ENCODE measurements at regions not wholly inside any gene's neighbourhood (a gene's known extent, or its start where the extent isn't known, plus 50 kb on each side); places are given as distances from the start of the nearest gene placed in this dataset.
"Not testable (repeated sequence)": the region's sequence is repeated elsewhere in the genome, so short reads cannot be mapped to it uniquely, and the experiment has no call there.

GRCh38 chr9:134566196-134566847, 75.3 kb upstream of the COL5A1 start:
- no peak overlapping the region for H3K27ac ChIP-seq (ENCODE audit: low read length)
- peaks cover 0 to 19% of the 10 kb centered on the region in 2 donors for H3K9me3 ChIP-seq (ENCODE audit: control insufficient read depth in 1 of 2, low read length in 2 of 2)
- H3K4me1 ChIP-seq (ENCODE audit: control insufficient read depth in 1 of 2, insufficient read depth in 2 of 2, low read length in 2 of 2): no peaks in the 10 kb centered on the region
- H3K4me3 ChIP-seq (ENCODE audit: low read depth in 1 of 2, low read length in 2 of 2): no peak overlapping the region
- no peaks in the 10 kb centered on the region for H3K36me3 ChIP-seq (ENCODE audit: control insufficient read depth in 1 of 2, insufficient read depth in 2 of 2, low read length in 2 of 2)
- no peaks in the 10 kb centered on the region for H3K27me3 ChIP-seq (ENCODE audit: low read depth, low read length)

- no peaks in the 10 kb centered on the region for H3K4me1 ChIP-seq (ENCODE audit: control insufficient read depth in 1 of 2, insufficient read depth in 2 of 2, low read length in 2 of 2)
- no peak overlapping the region for H3K27ac ChIP-seq (ENCODE audit: low read length)
- no peaks in the 10 kb centered on the region for H3K27me3 ChIP-seq (ENCODE audit: low read depth, low read length)
- H3K4me3 ChIP-seq (ENCODE audit: low read depth in 1 of 2, low read length in 2 of 2): no peak overlapping the region
- H3K36me3 ChIP-seq (ENCODE audit: control insufficient read depth in 1 of 2, insufficient read depth in 2 of 2, low read length in 2 of 2): no peaks in the 10 kb centered on the region
- H3K9me3 ChIP-seq (ENCODE audit: control insufficient read depth in 1 of 2, low read length in 2 of 2): peaks cover 0 to 19% of the 10 kb centered on the region in 2 donors
Observed at GRCh38 chr9:134566936-134567335, 74.7 kb upstream of the COL5A1 start.

- H3K36me3 ChIP-seq (ENCODE audit: control insufficient read depth in 1 of 2, insufficient read depth in 2 of 2, low read length in 2 of 2): no peaks in the 10 kb centered on the region
- H3K27ac ChIP-seq (ENCODE audit: low read length): no peak overlapping the region
- H3K27me3 ChIP-seq (ENCODE audit: low read depth, low read length): no peaks in the 10 kb centered on the region
- no peak overlapping the region for H3K4me3 ChIP-seq (ENCODE audit: low read depth in 1 of 2, low read length in 2 of 2)
- H3K4me1 ChIP-seq (ENCODE audit: control insufficient read depth in 1 of 2, insufficient read depth in 2 of 2, low read length in 2 of 2): no peaks in the 10 kb centered on the region
- H3K9me3 ChIP-seq (ENCODE audit: control insufficient read depth in 1 of 2, low read length in 2 of 2): peaks cover 0 to 19% of the 10 kb centered on the region in 2 donors
Observed at GRCh38 chr9:134568116-134568515, 73.5 kb upstream of the COL5A1 start.

- Histone ChIP-seq H3K27ac (ENCODE audit: low read length) (no peak overlapping the region), H3K36me3 (ENCODE audit: control insufficient read depth in 1 of 2, insufficient read depth in 2 of 2, low read length in 2 of 2) (no peaks in the 10 kb centered on the region), H3K4me3 (ENCODE audit: low read depth in 1 of 2, low read length in 2 of 2) (no peak overlapping the region), H3K4me1 (ENCODE audit: control insufficient read depth in 1 of 2, insufficient read depth in 2 of 2, low read length in 2 of 2) (no peaks in the 10 kb centered on the region), H3K27me3 (ENCODE audit: low read depth, low read length) (no peaks in the 10 kb centered on the region), H3K9me3 (ENCODE audit: control insufficient read depth in 1 of 2, low read length in 2 of 2) (peaks cover 0 to 17% of the 10 kb centered on the region in 2 donors)
Observed at GRCh38 chr9:134568811-134569210, 72.8 kb upstream of the COL5A1 start.

GRCh38 chr9:134569626-134570025, 72.0 kb upstream of the COL5A1 start:
- H3K4me3 ChIP-seq (ENCODE audit: low read depth in 1 of 2, low read length in 2 of 2): no peak overlapping the region
- no peak overlapping the region for H3K27ac ChIP-seq (ENCODE audit: low read length)
- H3K36me3 ChIP-seq (ENCODE audit: control insufficient read depth in 1 of 2, insufficient read depth in 2 of 2, low read length in 2 of 2): no peaks in the 10 kb centered on the region
- H3K27me3 ChIP-seq (ENCODE audit: low read depth, low read length): no peaks in the 10 kb centered on the region
- H3K4me1 ChIP-seq (ENCODE audit: control insufficient read depth in 1 of 2, insufficient read depth in 2 of 2, low read length in 2 of 2): no peaks in the 10 kb centered on the region
- peaks cover 0 to 17% of the 10 kb centered on the region in 2 donors for H3K9me3 ChIP-seq (ENCODE audit: control insufficient read depth in 1 of 2, low read length in 2 of 2)

GRCh38 chr9:134570151-134570621, 71.4 kb upstream of the COL5A1 start:
- no peak overlapping the region for H3K4me3 ChIP-seq (ENCODE audit: low read depth in 1 of 2, low read length in 2 of 2)

GRCh38 chr9:134570711-134571325, 70.8 kb upstream of the COL5A1 start:
- Histone ChIP-seq H3K27ac (ENCODE audit: low read length) (no peak overlapping the region), H3K4me3 (ENCODE audit: low read depth in 1 of 2, low read length in 2 of 2) (no peak overlapping the region), H3K9me3 (ENCODE audit: control insufficient read depth in 1 of 2, low read length in 2 of 2) (peaks cover 0 to 13% of the 10 kb centered on the region in 2 donors), H3K36me3 (ENCODE audit: control insufficient read depth in 1 of 2, insufficient read depth in 2 of 2, low read length in 2 of 2) (no peaks in the 10 kb centered on the region), H3K4me1 (ENCODE audit: control insufficient read depth in 1 of 2, insufficient read depth in 2 of 2, low read length in 2 of 2) (no peaks in the 10 kb centered on the region), H3K27me3 (ENCODE audit: low read depth, low read length) (no peaks in the 10 kb centered on the region)

More at GRCh38 chr9:134570151-134570621, 71.4 kb upstream of the COL5A1 start:
- Histone ChIP-seq H3K36me3 (ENCODE audit: control insufficient read depth in 1 of 2, insufficient read depth in 2 of 2, low read length in 2 of 2) (no peaks in the 10 kb centered on the region), H3K27me3 (ENCODE audit: low read depth, low read length) (no peaks in the 10 kb centered on the region), H3K9me3 (ENCODE audit: control insufficient read depth in 1 of 2, low read length in 2 of 2) (peaks cover 0 to 17% of the 10 kb centered on the region in 2 donors), H3K4me1 (ENCODE audit: control insufficient read depth in 1 of 2, insufficient read depth in 2 of 2, low read length in 2 of 2) (no peaks in the 10 kb centered on the region), H3K27ac (ENCODE audit: low read length) (no peak overlapping the region)

- no peaks in the 10 kb centered on the region for H3K4me1 ChIP-seq (ENCODE audit: control insufficient read depth in 1 of 2, insufficient read depth in 2 of 2, low read length in 2 of 2)
Observed at GRCh38 chr9:134571326-134571931, 70.2 kb upstream of the COL5A1 start.

GRCh38 chr9:134571946-134572917, 69.4 kb upstream of the COL5A1 start:
- H3K4me1 ChIP-seq (ENCODE audit: control insufficient read depth in 1 of 2, insufficient read depth in 2 of 2, low read length in 2 of 2): no peaks in the 10 kb centered on the region
- H3K4me3 ChIP-seq (ENCODE audit: low read depth in 1 of 2, low read length in 2 of 2): no peak overlapping the region
- H3K27me3 ChIP-seq (ENCODE audit: low read depth, low read length): no peaks in the 10 kb centered on the region
- no peak overlapping the region for H3K27ac ChIP-seq (ENCODE audit: low read length)
- no peaks in the 10 kb centered on the region for H3K36me3 ChIP-seq (ENCODE audit: control insufficient read depth in 1 of 2, insufficient read depth in 2 of 2, low read length in 2 of 2)
- peaks cover 0 to 2% of the 10 kb centered on the region in 2 donors for H3K9me3 ChIP-seq (ENCODE audit: control insufficient read depth in 1 of 2, low read length in 2 of 2)

More at GRCh38 chr9:134571326-134571931, 70.2 kb upstream of the COL5A1 start:
- Histone ChIP-seq H3K9me3 (ENCODE audit: control insufficient read depth in 1 of 2, low read length in 2 of 2) (peaks cover 0 to 9% of the 10 kb centered on the region in 2 donors), H3K36me3 (ENCODE audit: control insufficient read depth in 1 of 2, insufficient read depth in 2 of 2, low read length in 2 of 2) (no peaks in the 10 kb centered on the region), H3K27ac (ENCODE audit: low read length) (no peak overlapping the region), H3K4me3 (ENCODE audit: low read depth in 1 of 2, low read length in 2 of 2) (no peak overlapping the region), H3K27me3 (ENCODE audit: low read depth, low read length) (no peaks in the 10 kb centered on the region)

- H3K4me3 ChIP-seq (ENCODE audit: low read depth in 1 of 2, low read length in 2 of 2); H3K9me3 ChIP-seq (ENCODE audit: control insufficient read depth in 1 of 2, low read length in 2 of 2); H3K4me1 ChIP-seq (ENCODE audit: control insufficient read depth in 1 of 2, insufficient read depth in 2 of 2, low read length in 2 of 2); H3K36me3 ChIP-seq (ENCODE audit: control insufficient read depth in 1 of 2, insufficient read depth in 2 of 2, low read length in 2 of 2); H3K27ac ChIP-seq (ENCODE audit: low read length); H3K27me3 ChIP-seq (ENCODE audit: low read depth, low read length): not testable (repeated sequence)
Observed at GRCh38 chr9:134574686-134575085, 66.9 kb upstream of the COL5A1 start.
